Esophagus muscularis mucosa (tissue), 3 donors: ENCODE measurements at regions not wholly inside any gene's neighbourhood (a gene's known extent, or its start where the extent isn't known, plus 50 kb on each side); places are given as distances from the start of the nearest gene placed in this dataset.
"Not testable (repeated sequence)": the region's sequence is repeated elsewhere in the genome, so short reads cannot be mapped to it uniquely, and the experiment has no call there.

Experiments
- CTCF ChIP-seq, 3 experiments: fragments of 200-600 bp in 2 of 3; fragments of 450-650 bp in 1 of 3; sonication (generic) in 2 of 3; IDR thresholded peaks; one replicate each; pipeline ENCODE4 v1.5.1; 2017 to 2019; ENCODE audit warnings: antibody characterized with exemption in 3 of 3, mild to moderate bottlenecking in 2 of 3, moderate library complexity in 1 of 3
- POLR2A ChIP-seq: fragments of 450-650 bp; IDR thresholded peaks from one replicate; pipeline ENCODE4 v1.6.1; 2017; ENCODE audit warnings: antibody characterized with exemption, moderate library complexity, mild to moderate bottlenecking, low read depth

DNA sequence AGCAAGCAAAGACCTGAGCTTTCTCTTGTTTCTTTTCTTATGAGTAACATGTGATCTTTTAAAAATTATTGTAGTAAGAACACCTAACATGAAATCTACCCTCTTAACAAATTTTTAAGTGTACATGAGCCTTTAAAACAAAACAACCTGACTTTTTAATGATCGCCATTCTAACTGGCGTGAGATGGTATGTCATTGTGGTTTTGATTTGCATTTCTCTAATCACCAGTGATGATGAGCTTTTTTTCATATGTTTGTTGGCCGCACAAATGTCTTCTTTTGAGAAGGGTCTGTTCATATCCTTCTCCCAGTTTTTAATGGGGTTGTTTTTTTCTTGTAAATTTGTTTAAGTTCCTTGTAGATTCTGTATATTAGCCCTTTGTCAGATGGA is 73.7 kb upstream of the BMP2 start:
- not testable (repeated sequence) for TF ChIP-seq CTCF (IDR thresholded peaks at IDR 0.05); POLR2A
